WTC11 (cell line): ENCODE measurements at regions not wholly inside any gene's neighbourhood (a gene's known extent, or its start where the extent isn't known, plus 50 kb on each side); places are given as distances from the start of the nearest gene placed in this dataset.

ENCODE experiments used
- ATAC-seq: fragments of 200-7000 bp; cut with Tn5 transposase; 2 replicates; pipeline ENCODE4 v1.10.0; 2021; ENCODE audit warnings: mild to moderate bottlenecking, moderate library complexity
- CTCF ChIA-PET: fragments of 300-600 bp; sonication (Branson Sonifier 250); formaldehyde crosslinking; loops from one replicate; lab custom pipeline; 2021; ENCODE audit warnings: antibody characterized with exemption; lab: Charles Lee
- POLR2A ChIA-PET: fragments of 350-600 bp; sonication (Branson Sonifier 250); formaldehyde crosslinking; loops from one replicate; lab custom pipeline; 2021; ENCODE audit warnings: antibody characterized with exemption; lab: Charles Lee
- DNase-seq: peaks from one replicate; pipeline ENCODE4 v3.0.0; 2021; ENCODE audit warnings: low spot score
- H3K27ac Mint-ChIP-seq: 2 replicates; pipeline ENCODE4 v1.8.0; 2021; ENCODE audit warnings: mixed read lengths
- H3K27me3 Mint-ChIP-seq: 2 replicates; pipeline ENCODE4 v1.8.0; 2021; ENCODE audit warnings: low read depth, mild to moderate bottlenecking, moderate library complexity, mixed read lengths
- H3K36me3 Mint-ChIP-seq: 2 replicates; pipeline ENCODE4 v1.8.0; 2021; ENCODE audit warnings: mixed read lengths
- H3K4me1 Mint-ChIP-seq: 2 replicates; pipeline ENCODE4 v1.8.0; 2022; ENCODE audit warnings: mixed read lengths
- H3K4me3 Mint-ChIP-seq: 2 replicates; pipeline ENCODE4 v1.8.0; 2021; ENCODE audit warnings: mild to moderate bottlenecking, moderate library complexity, mixed read lengths
- H3K9me3 Mint-ChIP-seq: 2 replicates; pipeline ENCODE4 v1.8.0; 2021; ENCODE audit warnings: mixed read lengths
- AFF4 ChIP-seq: sonication (generic); formaldehyde crosslinking; IDR thresholded peaks from 2 replicates; pipeline ENCODE4 v1.8.1; 2023; ENCODE audit warnings: mild to moderate bottlenecking, missing genetic modification reagents, borderline replicate concordance
- CREB1 ChIP-seq: sonication (generic); formaldehyde crosslinking; IDR thresholded peaks from 2 replicates; pipeline ENCODE4 v1.8.0; 2023; ENCODE audit warnings: mild to moderate bottlenecking, missing genetic modification reagents
- E2F1 ChIP-seq: sonication (generic); formaldehyde crosslinking; IDR thresholded peaks from 2 replicates; pipeline ENCODE4 v1.8.0; 2022; ENCODE audit warnings: mild to moderate bottlenecking, missing genetic modification reagents
- NFYB ChIP-seq: sonication (generic); formaldehyde crosslinking; conservative IDR thresholded peaks from 2 replicates; pipeline ENCODE4 v1.8.0; 2022; ENCODE audit warnings: low read depth, missing genetic modification reagents
- PREB ChIP-seq: sonication (generic); formaldehyde crosslinking; IDR thresholded peaks from 2 replicates; pipeline ENCODE4 v1.8.1; 2022; ENCODE audit warnings: mild to moderate bottlenecking, missing genetic modification reagents, moderate library complexity, borderline replicate concordance
- SMAD3 ChIP-seq: sonication (generic); formaldehyde crosslinking; IDR thresholded peaks from 2 replicates; pipeline ENCODE4 v1.8.0; 2022; ENCODE audit warnings: missing genetic modification reagents, mild to moderate bottlenecking, borderline replicate concordance
- SMAD4 ChIP-seq: sonication (generic); formaldehyde crosslinking; IDR thresholded peaks from 2 replicates; pipeline ENCODE4 v1.8.0; 2022; ENCODE audit warnings: mild to moderate bottlenecking, missing genetic modification reagents
- TEAD1 ChIP-seq: sonication (generic); formaldehyde crosslinking; IDR thresholded peaks from 2 replicates; pipeline ENCODE4 v1.8.0; 2022; ENCODE audit warnings: mild to moderate bottlenecking, missing genetic modification reagents
- TEAD4 ChIP-seq: sonication (generic); formaldehyde crosslinking; IDR thresholded peaks from 2 replicates; pipeline ENCODE4 v1.8.0; 2022; ENCODE audit warnings: mild to moderate bottlenecking, missing genetic modification reagents
- TP53 ChIP-seq: sonication (generic); formaldehyde crosslinking; IDR thresholded peaks from 2 replicates; pipeline ENCODE4 v1.8.1; 2023; ENCODE audit warnings: mild to moderate bottlenecking, missing genetic modification reagents
- ZNF138 ChIP-seq: sonication (generic); formaldehyde crosslinking; conservative IDR thresholded peaks from 2 replicates; pipeline ENCODE4 v1.8.1; 2022; ENCODE audit warnings: mild to moderate bottlenecking, moderate library complexity, missing genetic modification reagents
- ZNF232 ChIP-seq: sonication (generic); formaldehyde crosslinking; IDR thresholded peaks from 2 replicates; pipeline ENCODE4 v1.8.0; 2022; ENCODE audit warnings: mild to moderate bottlenecking, missing genetic modification reagents
- TF ChIP-seq, protein P1 (sequence below): fragments of 200-600 bp; IDR thresholded peaks from 2 replicates; pipeline ENCODE4 v1.8.0; 2022; ENCODE audit warnings: antibody characterized with exemption
- TF ChIP-seq, protein P2 (sequence below): sonication (generic); formaldehyde crosslinking; conservative IDR thresholded peaks from 2 replicates; pipeline ENCODE4 v1.8.1; 2023; ENCODE audit warnings: mild to moderate bottlenecking, low read depth, missing genetic modification reagents, moderate library complexity
- TF ChIP-seq, protein P3 (sequence below): sonication (generic); formaldehyde crosslinking; IDR thresholded peaks from 2 replicates; pipeline ENCODE4 v1.8.1; 2022; ENCODE audit warnings: low read depth, mild to moderate bottlenecking, moderate library complexity, missing genetic modification reagents, borderline replicate concordance
- TF ChIP-seq, protein P4 (sequence below): sonication (generic); formaldehyde crosslinking; IDR thresholded peaks from 2 replicates; pipeline ENCODE4 v1.8.0; 2023; ENCODE audit warnings: mild to moderate bottlenecking, missing genetic modification reagents
- TF ChIP-seq, protein P5 (sequence below): sonication (generic); formaldehyde crosslinking; IDR thresholded peaks from 2 replicates; pipeline ENCODE4 v1.8.0; 2022; ENCODE audit warnings: missing genetic modification reagents

- no peak for TF ChIP-seq ZNF138
- TF ChIP-seq TEAD4: no peak
- TF ChIP-seq, protein P1, sequence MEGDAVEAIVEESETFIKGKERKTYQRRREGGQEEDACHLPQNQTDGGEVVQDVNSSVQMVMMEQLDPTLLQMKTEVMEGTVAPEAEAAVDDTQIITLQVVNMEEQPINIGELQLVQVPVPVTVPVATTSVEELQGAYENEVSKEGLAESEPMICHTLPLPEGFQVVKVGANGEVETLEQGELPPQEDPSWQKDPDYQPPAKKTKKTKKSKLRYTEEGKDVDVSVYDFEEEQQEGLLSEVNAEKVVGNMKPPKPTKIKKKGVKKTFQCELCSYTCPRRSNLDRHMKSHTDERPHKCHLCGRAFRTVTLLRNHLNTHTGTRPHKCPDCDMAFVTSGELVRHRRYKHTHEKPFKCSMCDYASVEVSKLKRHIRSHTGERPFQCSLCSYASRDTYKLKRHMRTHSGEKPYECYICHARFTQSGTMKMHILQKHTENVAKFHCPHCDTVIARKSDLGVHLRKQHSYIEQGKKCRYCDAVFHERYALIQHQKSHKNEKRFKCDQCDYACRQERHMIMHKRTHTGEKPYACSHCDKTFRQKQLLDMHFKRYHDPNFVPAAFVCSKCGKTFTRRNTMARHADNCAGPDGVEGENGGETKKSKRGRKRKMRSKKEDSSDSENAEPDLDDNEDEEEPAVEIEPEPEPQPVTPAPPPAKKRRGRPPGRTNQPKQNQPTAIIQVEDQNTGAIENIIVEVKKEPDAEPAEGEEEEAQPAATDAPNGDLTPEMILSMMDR: no peak
Measured at GRCh38 chr16:5906351-5906750, 808.8 kb upstream of the EEF2KMT start (continued).

- ChIA-PET CTCF (no interaction called here), POLR2A (no interaction called here)
- Mint-ChIP-seq H3K27ac (no peak overlapping the region), H3K4me1 (no peaks in the 10 kb centered on the region), H3K9me3 (peaks cover 70% of the 10 kb centered on the region), H3K36me3 (peaks cover 68% of the 10 kb centered on the region), H3K4me3 (no peak overlapping the region), H3K27me3 (peaks cover 8% of the 10 kb centered on the region; the same call in 1 of the 2 replicates)
- TF ChIP-seq SMAD4 (CRISPR knock-in tag) (no peak), ZNF232 (CRISPR knock-in tag) (no peak), PREB (CRISPR knock-in tag) (no peak), CREB1 (no peak), E2F1 (CRISPR knock-in tag) (no peak), SMAD3 (CRISPR knock-in tag) (no peak), AFF4 (CRISPR knock-in tag) (no peak), NFYB (CRISPR knock-in tag) (no peak), TEAD1 (CRISPR knock-in tag) (no peak), TP53 (CRISPR knock-in tag) (no peak)
- TF ChIP-seq, protein P2, sequence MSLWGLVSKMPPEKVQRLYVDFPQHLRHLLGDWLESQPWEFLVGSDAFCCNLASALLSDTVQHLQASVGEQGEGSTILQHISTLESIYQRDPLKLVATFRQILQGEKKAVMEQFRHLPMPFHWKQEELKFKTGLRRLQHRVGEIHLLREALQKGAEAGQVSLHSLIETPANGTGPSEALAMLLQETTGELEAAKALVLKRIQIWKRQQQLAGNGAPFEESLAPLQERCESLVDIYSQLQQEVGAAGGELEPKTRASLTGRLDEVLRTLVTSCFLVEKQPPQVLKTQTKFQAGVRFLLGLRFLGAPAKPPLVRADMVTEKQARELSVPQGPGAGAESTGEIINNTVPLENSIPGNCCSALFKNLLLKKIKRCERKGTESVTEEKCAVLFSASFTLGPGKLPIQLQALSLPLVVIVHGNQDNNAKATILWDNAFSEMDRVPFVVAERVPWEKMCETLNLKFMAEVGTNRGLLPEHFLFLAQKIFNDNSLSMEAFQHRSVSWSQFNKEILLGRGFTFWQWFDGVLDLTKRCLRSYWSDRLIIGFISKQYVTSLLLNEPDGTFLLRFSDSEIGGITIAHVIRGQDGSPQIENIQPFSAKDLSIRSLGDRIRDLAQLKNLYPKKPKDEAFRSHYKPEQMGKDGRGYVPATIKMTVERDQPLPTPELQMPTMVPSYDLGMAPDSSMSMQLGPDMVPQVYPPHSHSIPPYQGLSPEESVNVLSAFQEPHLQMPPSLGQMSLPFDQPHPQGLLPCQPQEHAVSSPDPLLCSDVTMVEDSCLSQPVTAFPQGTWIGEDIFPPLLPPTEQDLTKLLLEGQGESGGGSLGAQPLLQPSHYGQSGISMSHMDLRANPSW (CRISPR knock-in tag): no peak
- TF ChIP-seq, protein P3, sequence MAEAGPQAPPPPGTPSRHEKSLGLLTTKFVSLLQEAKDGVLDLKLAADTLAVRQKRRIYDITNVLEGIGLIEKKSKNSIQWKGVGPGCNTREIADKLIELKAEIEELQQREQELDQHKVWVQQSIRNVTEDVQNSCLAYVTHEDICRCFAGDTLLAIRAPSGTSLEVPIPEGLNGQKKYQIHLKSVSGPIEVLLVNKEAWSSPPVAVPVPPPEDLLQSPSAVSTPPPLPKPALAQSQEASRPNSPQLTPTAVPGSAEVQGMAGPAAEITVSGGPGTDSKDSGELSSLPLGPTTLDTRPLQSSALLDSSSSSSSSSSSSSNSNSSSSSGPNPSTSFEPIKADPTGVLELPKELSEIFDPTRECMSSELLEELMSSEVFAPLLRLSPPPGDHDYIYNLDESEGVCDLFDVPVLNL: no peak
- TF ChIP-seq, protein P4, sequence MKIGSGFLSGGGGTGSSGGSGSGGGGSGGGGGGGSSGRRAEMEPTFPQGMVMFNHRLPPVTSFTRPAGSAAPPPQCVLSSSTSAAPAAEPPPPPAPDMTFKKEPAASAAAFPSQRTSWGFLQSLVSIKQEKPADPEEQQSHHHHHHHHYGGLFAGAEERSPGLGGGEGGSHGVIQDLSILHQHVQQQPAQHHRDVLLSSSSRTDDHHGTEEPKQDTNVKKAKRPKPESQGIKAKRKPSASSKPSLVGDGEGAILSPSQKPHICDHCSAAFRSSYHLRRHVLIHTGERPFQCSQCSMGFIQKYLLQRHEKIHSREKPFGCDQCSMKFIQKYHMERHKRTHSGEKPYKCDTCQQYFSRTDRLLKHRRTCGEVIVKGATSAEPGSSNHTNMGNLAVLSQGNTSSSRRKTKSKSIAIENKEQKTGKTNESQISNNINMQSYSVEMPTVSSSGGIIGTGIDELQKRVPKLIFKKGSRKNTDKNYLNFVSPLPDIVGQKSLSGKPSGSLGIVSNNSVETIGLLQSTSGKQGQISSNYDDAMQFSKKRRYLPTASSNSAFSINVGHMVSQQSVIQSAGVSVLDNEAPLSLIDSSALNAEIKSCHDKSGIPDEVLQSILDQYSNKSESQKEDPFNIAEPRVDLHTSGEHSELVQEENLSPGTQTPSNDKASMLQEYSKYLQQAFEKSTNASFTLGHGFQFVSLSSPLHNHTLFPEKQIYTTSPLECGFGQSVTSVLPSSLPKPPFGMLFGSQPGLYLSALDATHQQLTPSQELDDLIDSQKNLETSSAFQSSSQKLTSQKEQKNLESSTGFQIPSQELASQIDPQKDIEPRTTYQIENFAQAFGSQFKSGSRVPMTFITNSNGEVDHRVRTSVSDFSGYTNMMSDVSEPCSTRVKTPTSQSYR (CRISPR knock-in tag): no peak
- TF ChIP-seq, protein P5, sequence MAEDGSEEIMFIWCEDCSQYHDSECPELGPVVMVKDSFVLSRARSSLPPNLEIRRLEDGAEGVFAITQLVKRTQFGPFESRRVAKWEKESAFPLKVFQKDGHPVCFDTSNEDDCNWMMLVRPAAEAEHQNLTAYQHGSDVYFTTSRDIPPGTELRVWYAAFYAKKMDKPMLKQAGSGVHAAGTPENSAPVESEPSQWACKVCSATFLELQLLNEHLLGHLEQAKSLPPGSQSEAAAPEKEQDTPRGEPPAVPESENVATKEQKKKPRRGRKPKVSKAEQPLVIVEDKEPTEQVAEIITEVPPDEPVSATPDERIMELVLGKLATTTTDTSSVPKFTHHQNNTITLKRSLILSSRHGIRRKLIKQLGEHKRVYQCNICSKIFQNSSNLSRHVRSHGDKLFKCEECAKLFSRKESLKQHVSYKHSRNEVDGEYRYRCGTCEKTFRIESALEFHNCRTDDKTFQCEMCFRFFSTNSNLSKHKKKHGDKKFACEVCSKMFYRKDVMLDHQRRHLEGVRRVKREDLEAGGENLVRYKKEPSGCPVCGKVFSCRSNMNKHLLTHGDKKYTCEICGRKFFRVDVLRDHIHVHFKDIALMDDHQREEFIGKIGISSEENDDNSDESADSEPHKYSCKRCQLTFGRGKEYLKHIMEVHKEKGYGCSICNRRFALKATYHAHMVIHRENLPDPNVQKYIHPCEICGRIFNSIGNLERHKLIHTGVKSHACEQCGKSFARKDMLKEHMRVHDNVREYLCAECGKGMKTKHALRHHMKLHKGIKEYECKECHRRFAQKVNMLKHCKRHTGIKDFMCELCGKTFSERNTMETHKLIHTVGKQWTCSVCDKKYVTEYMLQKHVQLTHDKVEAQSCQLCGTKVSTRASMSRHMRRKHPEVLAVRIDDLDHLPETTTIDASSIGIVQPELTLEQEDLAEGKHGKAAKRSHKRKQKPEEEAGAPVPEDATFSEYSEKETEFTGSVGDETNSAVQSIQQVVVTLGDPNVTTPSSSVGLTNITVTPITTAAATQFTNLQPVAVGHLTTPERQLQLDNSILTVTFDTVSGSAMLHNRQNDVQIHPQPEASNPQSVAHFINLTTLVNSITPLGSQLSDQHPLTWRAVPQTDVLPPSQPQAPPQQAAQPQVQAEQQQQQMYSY (CRISPR knock-in tag): no peak
- ATAC-seq (no peak), DNase-seq (no peak)
Measured at GRCh38 chr16:5905935-5906334, 808.3 kb upstream of the EEF2KMT start.
